C4-2B (cell line): ENCODE measurements at regions not wholly inside any gene's neighbourhood (a gene's known extent, or its start where the extent isn't known, plus 50 kb on each side); places are given as distances from the start of the nearest gene placed in this dataset.

Source experiments
- CTCF ChIP-seq: fragments of 450-650 bp; conservative IDR thresholded peaks from 2 replicates; pipeline ENCODE4 v1.5.1; 2017; ENCODE audit warnings: mild to moderate bottlenecking
- ZFX ChIP-seq: fragments of 450-650 bp; IDR thresholded peaks from 2 replicates; pipeline ENCODE4 v1.6.1; 2017

- TF ChIP-seq CTCF (no peak), ZFX (no peak)
These were observed 544.6 kb upstream of the ZEB2 start for GRCh38 chr2:145064511-145064910.
